GM23248 (cell line): ENCODE measurements at regions not wholly inside any gene's neighbourhood (a gene's known extent, or its start where the extent isn't known, plus 50 kb on each side); places are given as distances from the start of the nearest gene placed in this dataset.

Source experiments
- EZH2 ChIP-seq: fragments of 200-600 bp; sonication (generic); IDR thresholded peaks from 2 replicates; pipeline ENCODE4 v1.6.1; 2018; ENCODE audit warnings: antibody characterized with exemption, mild to moderate bottlenecking; ENCODE audit not compliant: insufficient read depth, poor library complexity, severe bottlenecking
- EZH2phosphoT487 ChIP-seq: fragments of 200-600 bp; sonication (generic); IDR thresholded peaks from 2 replicates; pipeline ENCODE4 v1.6.1; 2018; ENCODE audit warnings: antibody characterized with exemption, moderate library complexity, mild to moderate bottlenecking, low read depth; ENCODE audit not compliant: insufficient read depth

- TF ChIP-seq EZH2phosphoT487 (no peak), EZH2 (no peak)
Measured at GRCh38 chr15:100818927-100819326, 60.7 kb upstream of the ALDH1A3 start.
